ENCODE measurements at regions not wholly inside any gene's neighbourhood (a gene's known extent, or its start where the extent isn't known, plus 50 kb on each side); places are given as distances from the start of the nearest gene placed in this dataset.

- Histone ChIP-seq H3K4me1 (ENCODE audit: control insufficient read depth in 1 of 2, insufficient read depth in 2 of 2, low read length in 2 of 2) (no peaks in the 10 kb centered on the region), H3K27me3 (ENCODE audit: insufficient read depth, low read length) (no peaks in the 10 kb centered on the region), H3K79me2 (ENCODE audit: insufficient read depth, low read length) (no peaks in the 10 kb centered on the region), H3K9me2 (ENCODE audit: insufficient read depth) (no peaks in the 10 kb centered on the region), H3K27ac (ENCODE audit: low read depth, low read length) (no peak overlapping the region), H3K4me3 (replicated peaks in 1 of 2; ENCODE audit: low read depth in 1 of 2, low read length in 2 of 2) (no peak overlapping the region), H3K4me2 (ENCODE audit: low read length) (no peak overlapping the region), H3K9me3 (ENCODE audit: control insufficient read depth in 1 of 2, insufficient read depth in 1 of 2, low read depth in 1 of 2, low read length in 2 of 2) (no peaks in the 10 kb centered on the region), H3K36me3 (ENCODE audit: control insufficient read depth in 1 of 2, insufficient read depth in 2 of 2, low read length in 2 of 2) (no peaks in the 10 kb centered on the region), H4K20me1 (ENCODE audit: insufficient read depth) (no peaks in the 10 kb centered on the region), H3K9ac (ENCODE audit: low read length) (no peak overlapping the region), H2AFZ (ENCODE audit: low read depth, low read length, poor library complexity, severe bottlenecking) (no peak overlapping the region)
- POLR2A ChIA-PET: no interaction called here
- CTCF ChIA-PET: no interaction called here
- intact Hi-C loops (cut with micrococcal nuclease): no loop called here
- DNase-seq (ENCODE audit: low read depth, low spot score) (no peak), ATAC-seq (no peak)
- BruUV-seq (replicated peaks): no TSS peak
- TF ChIP-seq CEBPB (IDR thresholded peaks at IDR 0.05; ENCODE audit: low read depth) (no peak), REST (IDR thresholded peaks at IDR 0.05; ENCODE audit: low read depth) (no peak), EZH2 (IDR thresholded peaks at IDR 0.05) (no peak), JUND (IDR thresholded peaks at IDR 0.05) (no peak), CBX3 (IDR thresholded peaks at IDR 0.05; ENCODE audit: low read depth) (no peak), ZFX (IDR thresholded peaks at IDR 0.05) (no peak), FOSL1 (IDR thresholded peaks at IDR 0.05; ENCODE audit: low read depth) (no peak), EGR1 (IDR thresholded peaks at IDR 0.05; ENCODE audit: low read depth) (no peak), SIN3A (IDR thresholded peaks at IDR 0.05; ENCODE audit: low read depth) (no peak), CTCF (IDR thresholded peaks at IDR 0.05 in 2 of 3, conservative IDR thresholded peaks at IDR 0.05 in 1 of 3; ENCODE audit: borderline replicate concordance in 1 of 3, insufficient read depth in 1 of 3, low read depth in 2 of 3, low read length in 2 of 3) (no peak), SRF (IDR thresholded peaks at IDR 0.05; ENCODE audit: low read depth) (no peak), RAD21 (IDR thresholded peaks at IDR 0.05; ENCODE audit: low read depth) (no peak), EZH2phosphoT487 (IDR thresholded peaks at IDR 0.05; ENCODE audit: borderline replicate concordance) (no peak), ZBTB33 (IDR thresholded peaks at IDR 0.05; ENCODE audit: extremely low read depth, insufficient replicate concordance, low read length) (no peak), MAX (IDR thresholded peaks at IDR 0.05) (no peak), TCF7L2 (IDR thresholded peaks at IDR 0.05; ENCODE audit: borderline replicate concordance, extremely low read depth, insufficient read depth, insufficient read length) (no peak), SP1 (IDR thresholded peaks at IDR 0.05; ENCODE audit: low read depth) (no peak), ZNF274 (IDR thresholded peaks at IDR 0.05; ENCODE audit: low read depth, low read length) (no peak), POLR2AphosphoS5 (IDR thresholded peaks at IDR 0.05; ENCODE audit: low read depth, low read length) (no peak), YY1 (IDR thresholded peaks at IDR 0.05; ENCODE audit: extremely low read depth, insufficient replicate concordance, low read depth, low read length) (no peak)
- RAD21 ChIA-PET (ENCODE audit: low non-redundant PET in 1 of 2, low total read pairs in 2 of 2, uncharacterized antibody in 2 of 2, unreplicated experiment in 2 of 2): no interaction called here
Observed at GRCh38 chr6:148004651-148005050, 338.0 kb upstream of the SASH1 start.
